ENCODE measurements at regions not wholly inside any gene's neighbourhood (a gene's known extent, or its start where the extent isn't known, plus 50 kb on each side); places are given as distances from the start of the nearest gene placed in this dataset.

GRCh38 chr3:25171118-25171807, 256.8 kb upstream of the RARB start:
- Histone ChIP-seq H2AFZ (no peak overlapping the region), H4K20me1 (ENCODE audit: insufficient read depth) (no peaks in the 10 kb centered on the region), H3K27ac (no peak overlapping the region), H3K9ac (no peak overlapping the region), H3K27me3 (replicated peaks; ENCODE audit: insufficient read depth) (no peaks in the 10 kb centered on the region), H3K36me3 (ENCODE audit: low read depth) (no peaks in the 10 kb centered on the region), H3F3A (ENCODE audit: insufficient read depth) (no peaks in the 10 kb centered on the region), H3K4me3 (no peak overlapping the region), H3K4me2 (ENCODE audit: unreplicated experiment) (no peak overlapping the region), H3K79me2 (ENCODE audit: insufficient read depth) (no peaks in the 10 kb centered on the region), H3K4me1 (ENCODE audit: insufficient read depth) (no peaks in the 10 kb centered on the region), H3K9me3 (ENCODE audit: low read depth) (no peaks in the 10 kb centered on the region), H3K9me2 (ENCODE audit: insufficient read depth) (no peaks in the 10 kb centered on the region)
- 5 to 9% methylated on average over 4 of the region's 4 CpGs for WGBS, 2 experiments (ENCODE audit: low coverage in 1 of 2, low lambda C conversion rate in 2 of 2, missing lambda C conversion rate in 2 of 2)
- no peak for DNase-seq
- in situ Hi-C loops (cut with MboI), result no loop called here
- TF ChIP-seq EZH2phosphoT487 (IDR thresholded peaks at IDR 0.05; ENCODE audit: insufficient read depth, low read depth) (no peak), EZH2 (IDR thresholded peaks at IDR 0.05; ENCODE audit: insufficient read depth, poor library complexity, severe bottlenecking) (no peak)

- Histone ChIP-seq H3F3A (ENCODE audit: insufficient read depth) (no peaks in the 10 kb centered on the region), H4K20me1 (ENCODE audit: insufficient read depth) (no peaks in the 10 kb centered on the region), H3K9me3 (ENCODE audit: low read depth) (no peaks in the 10 kb centered on the region), H3K9ac (no peak overlapping the region), H3K4me1 (ENCODE audit: insufficient read depth) (no peaks in the 10 kb centered on the region), H3K9me2 (ENCODE audit: insufficient read depth) (no peaks in the 10 kb centered on the region), H3K4me3 (no peak overlapping the region), H3K27ac (no peak overlapping the region), H3K4me2 (ENCODE audit: unreplicated experiment) (no peak overlapping the region), H3K79me2 (ENCODE audit: insufficient read depth) (no peaks in the 10 kb centered on the region), H3K36me3 (ENCODE audit: low read depth) (no peaks in the 10 kb centered on the region), H2AFZ (no peak overlapping the region), H3K27me3 (replicated peaks; ENCODE audit: insufficient read depth) (no peaks in the 10 kb centered on the region)
- DNase-seq, result no peak
- no peak for TF ChIP-seq EZH2 (IDR thresholded peaks at IDR 0.05; ENCODE audit: insufficient read depth, poor library complexity, severe bottlenecking)
- no peak for TF ChIP-seq EZH2phosphoT487 (IDR thresholded peaks at IDR 0.05; ENCODE audit: insufficient read depth, low read depth)
- 17 to 22% methylated on average over 6 of the region's 6 CpGs for WGBS, 2 experiments (ENCODE audit: low coverage in 1 of 2, low lambda C conversion rate in 2 of 2, missing lambda C conversion rate in 2 of 2)
- in situ Hi-C loops (cut with MboI), result no loop called here
Measured at GRCh38 chr3:25171897-25172296, 256.2 kb upstream of the RARB start.

GRCh38 chr3:25173606-25174005, 254.5 kb upstream of the RARB start:
- DNase-seq, result no peak
- 4 to 12% methylated on average over 1 of the region's 1 CpG for WGBS, 2 experiments (ENCODE audit: low coverage in 1 of 2, low lambda C conversion rate in 2 of 2, missing lambda C conversion rate in 2 of 2)
- no peaks in the 10 kb centered on the region for H3K79me2 ChIP-seq (ENCODE audit: insufficient read depth)
- H3K9me3 ChIP-seq (ENCODE audit: low read depth), result no peaks in the 10 kb centered on the region
- H3K27me3 ChIP-seq (replicated peaks; ENCODE audit: insufficient read depth), result no peaks in the 10 kb centered on the region
- in situ Hi-C loops (cut with MboI), result no loop called here
- H3K27ac ChIP-seq, result no peak overlapping the region
- no peak overlapping the region for H3K4me2 ChIP-seq (ENCODE audit: unreplicated experiment)
- no peak overlapping the region for H2AFZ ChIP-seq
- no peak overlapping the region for H3K9ac ChIP-seq
- H3K9me2 ChIP-seq (ENCODE audit: insufficient read depth), result no peaks in the 10 kb centered on the region
- H3F3A ChIP-seq (ENCODE audit: insufficient read depth), result no peaks in the 10 kb centered on the region
- no peaks in the 10 kb centered on the region for H4K20me1 ChIP-seq (ENCODE audit: insufficient read depth)
- H3K36me3 ChIP-seq (ENCODE audit: low read depth), result no peaks in the 10 kb centered on the region
- H3K4me3 ChIP-seq, result no peak overlapping the region
- H3K4me1 ChIP-seq (ENCODE audit: insufficient read depth), result no peaks in the 10 kb centered on the region
- TF ChIP-seq EZH2phosphoT487 (IDR thresholded peaks at IDR 0.05; ENCODE audit: insufficient read depth, low read depth) (no peak), EZH2 (IDR thresholded peaks at IDR 0.05; ENCODE audit: insufficient read depth, poor library complexity, severe bottlenecking) (no peak)

GRCh38 chr3:25174251-25174650, 253.8 kb upstream of the RARB start:
- TF ChIP-seq EZH2 (IDR thresholded peaks at IDR 0.05; ENCODE audit: insufficient read depth, poor library complexity, severe bottlenecking) (no peak), EZH2phosphoT487 (IDR thresholded peaks at IDR 0.05; ENCODE audit: insufficient read depth, low read depth) (no peak)
- H3K9me3 ChIP-seq (ENCODE audit: low read depth), result no peaks in the 10 kb centered on the region
- H3K27me3 ChIP-seq (replicated peaks; ENCODE audit: insufficient read depth), result no peaks in the 10 kb centered on the region
- WGBS, 2 experiments (ENCODE audit: low coverage in 1 of 2, low lambda C conversion rate in 2 of 2, missing lambda C conversion rate in 2 of 2), result 60% methylated on average over 13 of the region's 13 CpGs
- in situ Hi-C loops (cut with MboI), result no loop called here
- no peaks in the 10 kb centered on the region for H3F3A ChIP-seq (ENCODE audit: insufficient read depth)
- no peaks in the 10 kb centered on the region for H4K20me1 ChIP-seq (ENCODE audit: insufficient read depth)
- H3K36me3 ChIP-seq (ENCODE audit: low read depth), result no peaks in the 10 kb centered on the region
- DNase-seq, result no peak
- no peaks in the 10 kb centered on the region for H3K79me2 ChIP-seq (ENCODE audit: insufficient read depth)
- no peaks in the 10 kb centered on the region for H3K4me1 ChIP-seq (ENCODE audit: insufficient read depth)
- no peak overlapping the region for H3K4me3 ChIP-seq
- no peak overlapping the region for H3K9ac ChIP-seq
- no peaks in the 10 kb centered on the region for H3K9me2 ChIP-seq (ENCODE audit: insufficient read depth)
- no peak overlapping the region for H2AFZ ChIP-seq
- H3K27ac ChIP-seq, result no peak overlapping the region
- H3K4me2 ChIP-seq (ENCODE audit: unreplicated experiment), result no peak overlapping the region

All from GM23248 (cell line).